Uterus (tissue), 3 donors: ENCODE measurements at regions not wholly inside any gene's neighbourhood (a gene's known extent, or its start where the extent isn't known, plus 50 kb on each side); places are given as distances from the start of the nearest gene placed in this dataset.
"Not testable (repeated sequence)": the region's sequence is repeated elsewhere in the genome, so short reads cannot be mapped to it uniquely, and the experiment has no call there.

Experiments
- DNase-seq, 2 donors: peaks; one replicate each; pipeline ENCODE4 v3.0.0-alpha.2; 2019 to 2020
- H3K27ac ChIP-seq, 2 donors: fragments of 200-600 bp; sonication (generic); 1 replicate in 1 of 2; 2 replicates in 1 of 2; pipeline ENCODE4 v1.5.1; 2016 to 2018
- H3K27me3 ChIP-seq, 2 donors: fragments of 200-600 bp; sonication (generic); one replicate each; pipeline ENCODE4 v1.5.1; 2018 to 2019; ENCODE audit warnings: control low read depth in 1 of 2
- H3K36me3 ChIP-seq, 2 donors: fragments of 200-600 bp; sonication (generic); one replicate each; pipeline ENCODE4 v1.5.1; 2019; ENCODE audit warnings: control low read depth in 1 of 2
- H3K4me1 ChIP-seq, 2 donors: fragments of 200-600 bp; sonication (generic); one replicate each; pipeline ENCODE4 v1.5.1; 2018 to 2019; ENCODE audit warnings: control low read depth in 1 of 2
- H3K4me3 ChIP-seq, 2 donors: fragments of 200-600 bp; sonication (generic); 1 replicate in 1 of 2; 2 replicates in 1 of 2; pipeline ENCODE4 v1.5.1; 2018 to 2019; ENCODE audit warnings: mild to moderate bottlenecking in 1 of 2
- H3K9me3 ChIP-seq, 2 donors: fragments of 200-600 bp; sonication (generic); one replicate each; pipeline ENCODE4 v1.5.1; 2019; ENCODE audit warnings: control low read depth in 1 of 2
- CTCF ChIP-seq, 4 experiments: fragments of 200-600 bp in 2 of 4; fragments of 450-650 bp in 2 of 4; sonication (generic) in 2 of 4; IDR thresholded peaks; one replicate each; pipeline ENCODE4 v1.5.1; 2016 to 2019; ENCODE audit warnings: antibody characterized with exemption in 4 of 4, mild to moderate bottlenecking in 2 of 4, moderate library complexity in 1 of 4
- POLR2A ChIP-seq, 2 donors: fragments of 450-650 bp; IDR thresholded peaks; one replicate each; pipeline ENCODE4 v1.6.1; 2016; ENCODE audit warnings: antibody characterized with exemption in 2 of 2, mild to moderate bottlenecking in 1 of 2, moderate library complexity in 1 of 2
- intact Hi-C: fragments of 100-400 bp; cut with DNase I; formaldehyde crosslinking; loops from one replicate; pipeline ENCODE4 v1.15.1; 2023; ENCODE audit warnings: low total_unique reads
- donor health status: DM: yes; HTN: yes; CAD: no.

GRCh38 chr3:28615971-28616370 lies 267.3 kb upstream of the AZI2 start:
- Histone ChIP-seq H3K9me3 (no peaks in the 10 kb centered on the region), H3K36me3 (no peaks in the 10 kb centered on the region), H3K4me1 (no peaks in the 10 kb centered on the region), H3K27ac (no peak overlapping the region), H3K4me3 (no peak overlapping the region), H3K27me3 (no peaks in the 10 kb centered on the region)
- intact Hi-C loops, result no loop called here
- no peak for DNase-seq
- no peak for TF ChIP-seq POLR2A (IDR thresholded peaks at IDR 0.05)
- no peak for TF ChIP-seq CTCF (IDR thresholded peaks at IDR 0.05)

GRCh38 chr3:28617821-28618220 lies 269.2 kb upstream of the AZI2 start:
- no peak for TF ChIP-seq CTCF (IDR thresholded peaks at IDR 0.05)
- TF ChIP-seq POLR2A (IDR thresholded peaks at IDR 0.05), result no peak
- no peaks in the 10 kb centered on the region for H3K36me3 ChIP-seq

GRCh38 chr3:28623106-28623505 lies 274.5 kb upstream of the AZI2 start:
- no peak overlapping the region for H3K27ac ChIP-seq
- H3K27me3 ChIP-seq, result no peaks in the 10 kb centered on the region
- intact Hi-C loops, result no loop called here

More at GRCh38 chr3:28617821-28618220, 269.2 kb upstream of the AZI2 start:
- Histone ChIP-seq H3K9me3 (no peaks in the 10 kb centered on the region), H3K4me3 (no peak overlapping the region), H3K27ac (no peak overlapping the region), H3K4me1 (no peaks in the 10 kb centered on the region), H3K27me3 (no peaks in the 10 kb centered on the region)
- DNase-seq, result no peak
- intact Hi-C loops, result no loop called here

GRCh38 chr3:28624084-28624483 lies 275.5 kb upstream of the AZI2 start:
- no peak overlapping the region for H3K4me3 ChIP-seq
- TF ChIP-seq POLR2A (IDR thresholded peaks at IDR 0.05) (no peak), CTCF (IDR thresholded peaks at IDR 0.05) (no peak)
- H3K27ac ChIP-seq, result no peak overlapping the region
- H3K9me3 ChIP-seq, result no peaks in the 10 kb centered on the region
- no peaks in the 10 kb centered on the region for H3K4me1 ChIP-seq
- DNase-seq, result no peak
- no peaks in the 10 kb centered on the region for H3K36me3 ChIP-seq
- intact Hi-C loops, result no loop called here
- no peaks in the 10 kb centered on the region for H3K27me3 ChIP-seq

More at GRCh38 chr3:28623106-28623505, 274.5 kb upstream of the AZI2 start:
- Histone ChIP-seq H3K36me3 (no peaks in the 10 kb centered on the region), H3K4me3 (no peak overlapping the region), H3K4me1 (no peaks in the 10 kb centered on the region), H3K9me3 (no peaks in the 10 kb centered on the region)
- TF ChIP-seq CTCF (IDR thresholded peaks at IDR 0.05) (no peak), POLR2A (IDR thresholded peaks at IDR 0.05) (no peak)
- DNase-seq, result no peak

- H3K36me3 ChIP-seq, H3K4me3 ChIP-seq, DNase-seq, intact Hi-C loops, H3K4me1 ChIP-seq, H3K9me3 ChIP-seq, H3K27me3 ChIP-seq, H3K27ac ChIP-seq: not testable (repeated sequence)
These were observed 279.2 kb upstream of the AZI2 start for GRCh38 chr3:28627843-28628242.

- Histone ChIP-seq H3K4me3 (no peak overlapping the region), H3K4me1 (no peaks in the 10 kb centered on the region), H3K9me3 (no peaks in the 10 kb centered on the region), H3K27ac (no peak overlapping the region), H3K36me3 (no peaks in the 10 kb centered on the region), H3K27me3 (no peaks in the 10 kb centered on the region)
- intact Hi-C loops, result no loop called here
- no peak for DNase-seq
- TF ChIP-seq POLR2A (IDR thresholded peaks at IDR 0.05) (no peak), CTCF (IDR thresholded peaks at IDR 0.05) (no peak)
These were observed 285.4 kb upstream of the AZI2 start for GRCh38 chr3:28634019-28634418.
